Breast epithelium (tissue), 3 donors: ENCODE measurements at regions not wholly inside any gene's neighbourhood (a gene's known extent, or its start where the extent isn't known, plus 50 kb on each side); places are given as distances from the start of the nearest gene placed in this dataset.

ENCODE experiments used
- POLR2AphosphoS5 ChIP-seq, 3 donors: sonication (generic); formaldehyde crosslinking; IDR thresholded peaks; one replicate each; pipeline ENCODE4 v1.6.1; 2017; ENCODE audit warnings: antibody characterized with exemption in 3 of 3
- TF ChIP-seq, protein P1 (sequence below), 3 donors: fragments of 450-650 bp; IDR thresholded peaks; one replicate each; pipeline ENCODE4 v1.5.1; 2016 to 2017; ENCODE audit warnings: antibody characterized with exemption in 3 of 3, mild to moderate bottlenecking in 3 of 3, moderate library complexity in 3 of 3

DNA sequence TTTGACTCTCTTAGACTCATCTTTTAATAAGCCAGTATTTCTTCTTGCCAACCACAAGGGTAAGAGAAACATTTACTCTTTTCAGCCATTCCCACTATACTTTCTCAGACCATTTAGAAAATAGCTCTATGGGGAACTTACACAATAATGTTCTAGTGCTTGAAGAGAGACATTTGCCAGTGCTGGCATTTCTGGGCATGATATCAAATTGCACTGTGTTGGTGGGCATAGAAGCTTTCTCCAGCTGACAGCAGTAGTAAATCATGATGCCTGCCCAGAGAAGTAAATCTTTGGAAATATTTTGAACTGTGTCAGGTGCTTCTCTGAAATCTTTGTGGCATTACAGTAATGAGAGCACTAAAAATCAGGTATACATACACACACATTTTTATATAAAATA lies 346.6 kb downstream of the CBLN2 start:
- TF ChIP-seq POLR2AphosphoS5 (IDR thresholded peaks at IDR 0.05), result no peak
- TF ChIP-seq, protein P1, sequence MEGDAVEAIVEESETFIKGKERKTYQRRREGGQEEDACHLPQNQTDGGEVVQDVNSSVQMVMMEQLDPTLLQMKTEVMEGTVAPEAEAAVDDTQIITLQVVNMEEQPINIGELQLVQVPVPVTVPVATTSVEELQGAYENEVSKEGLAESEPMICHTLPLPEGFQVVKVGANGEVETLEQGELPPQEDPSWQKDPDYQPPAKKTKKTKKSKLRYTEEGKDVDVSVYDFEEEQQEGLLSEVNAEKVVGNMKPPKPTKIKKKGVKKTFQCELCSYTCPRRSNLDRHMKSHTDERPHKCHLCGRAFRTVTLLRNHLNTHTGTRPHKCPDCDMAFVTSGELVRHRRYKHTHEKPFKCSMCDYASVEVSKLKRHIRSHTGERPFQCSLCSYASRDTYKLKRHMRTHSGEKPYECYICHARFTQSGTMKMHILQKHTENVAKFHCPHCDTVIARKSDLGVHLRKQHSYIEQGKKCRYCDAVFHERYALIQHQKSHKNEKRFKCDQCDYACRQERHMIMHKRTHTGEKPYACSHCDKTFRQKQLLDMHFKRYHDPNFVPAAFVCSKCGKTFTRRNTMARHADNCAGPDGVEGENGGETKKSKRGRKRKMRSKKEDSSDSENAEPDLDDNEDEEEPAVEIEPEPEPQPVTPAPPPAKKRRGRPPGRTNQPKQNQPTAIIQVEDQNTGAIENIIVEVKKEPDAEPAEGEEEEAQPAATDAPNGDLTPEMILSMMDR (IDR thresholded peaks at IDR 0.05), result no peak
